DND-41 (cell line): ENCODE measurements at regions not wholly inside any gene's neighbourhood (a gene's known extent, or its start where the extent isn't known, plus 50 kb on each side); places are given as distances from the start of the nearest gene placed in this dataset.

ENCODE experiments used
- ATAC-seq: fragments of 200-7000 bp; cut with Tn5 transposase; 3 replicates; pipeline ENCODE4 v1.9.1; 2021; ENCODE audit warnings: low read depth; ENCODE audit not compliant: insufficient read depth
- DNase-seq: peaks from one replicate; pipeline ENCODE4 v3.0.0-alpha.2; 2020
- H2AFZ ChIP-seq: 2 replicates; pipeline ENCODE4 v1.6.0; 2012; ENCODE audit warnings: low read depth, low read length
- H3K27ac ChIP-seq: 2 replicates; pipeline ENCODE4 v1.5.1; 2012; ENCODE audit warnings: low read length, inconsistent platforms
- H3K27me3 ChIP-seq: fragments of 200-600 bp; sonication (generic); 2 replicates; pipeline ENCODE4 v1.6.0; 2012; ENCODE audit warnings: low read length, mild to moderate bottlenecking, inconsistent platforms; ENCODE audit not compliant: insufficient read depth, poor library complexity
- H3K36me3 ChIP-seq: 2 replicates; pipeline ENCODE4 v1.5.1; 2012; ENCODE audit warnings: low read length, inconsistent platforms; ENCODE audit not compliant: insufficient read depth
- H3K4me1 ChIP-seq: 2 replicates; pipeline ENCODE4 v1.5.1; 2012; ENCODE audit warnings: mild to moderate bottlenecking, low read length; ENCODE audit not compliant: insufficient read depth
- H3K4me2 ChIP-seq: 2 replicates; pipeline ENCODE4 v1.6.0; 2012; ENCODE audit warnings: mild to moderate bottlenecking, moderate library complexity, low read length, inconsistent platforms; ENCODE audit not compliant: insufficient read depth
- H3K4me3 ChIP-seq, 2 experiments: fragments of 200-600 bp in 1 of 2; shearing (Covaris generic) in 1 of 2; 2 replicates each; pipeline ENCODE4 v1.5.1; 2012 to 2016; ENCODE audit warnings: inconsistent platforms in 2 of 2, low read length in 2 of 2, mild to moderate bottlenecking in 2 of 2, low read depth in 1 of 2, moderate library complexity in 1 of 2
- H3K79me2 ChIP-seq: 2 replicates; pipeline ENCODE4 v1.6.0; 2012; ENCODE audit warnings: low read length, inconsistent platforms; ENCODE audit not compliant: insufficient read depth
- H3K9ac ChIP-seq: 2 replicates; pipeline ENCODE4 v1.6.0; 2012; ENCODE audit warnings: low read depth, mild to moderate bottlenecking, inconsistent platforms, low read length, moderate library complexity
- H3K9me3 ChIP-seq: 2 replicates; pipeline ENCODE4 v1.5.1; 2012; ENCODE audit warnings: low read length, moderate library complexity, mild to moderate bottlenecking, inconsistent platforms; ENCODE audit not compliant: insufficient read depth, severe bottlenecking
- H4K20me1 ChIP-seq: 2 replicates; pipeline ENCODE4 v1.6.0; 2012; ENCODE audit warnings: low read length; ENCODE audit not compliant: insufficient read depth
- EZH2 ChIP-seq: IDR thresholded peaks from 3 replicates; pipeline ENCODE4 v1.6.1; 2012; ENCODE audit warnings: borderline replicate concordance, low read depth, mild to moderate bottlenecking, moderate library complexity, low read length, inconsistent platforms; ENCODE audit not compliant: severe bottlenecking
- TF ChIP-seq, protein P1 (sequence below): IDR thresholded peaks from 2 replicates; pipeline ENCODE4 v1.5.1; 2012; ENCODE audit warnings: borderline replicate concordance, low read length, moderate library complexity, mild to moderate bottlenecking; ENCODE audit not compliant: poor library complexity, severe bottlenecking; ENCODE audit errors: extremely low read depth

DNA sequence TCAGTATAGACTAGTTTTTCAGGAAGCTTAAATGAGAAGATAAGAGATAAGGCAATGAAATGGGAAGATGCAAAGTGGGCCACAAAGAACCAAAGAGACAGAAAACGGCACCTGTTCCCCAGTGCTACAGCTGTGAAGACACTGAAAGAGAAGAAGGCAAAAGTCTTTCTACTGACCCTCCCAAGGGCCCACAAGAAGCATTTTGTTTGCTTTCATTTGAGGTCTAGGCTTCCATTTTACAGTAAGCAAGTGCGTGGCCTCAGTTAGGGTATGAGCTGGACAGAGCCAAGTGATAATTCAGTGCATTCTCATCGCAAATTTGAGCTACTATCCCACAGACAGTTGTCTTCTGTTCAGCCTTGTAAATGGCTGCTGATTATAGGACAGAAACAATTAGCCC lies 53.4 kb upstream of the STK17B start:
- no peaks in the 10 kb centered on the region for H3K36me3 ChIP-seq
- H3K9ac ChIP-seq: no peak overlapping the region
- no peaks in the 10 kb centered on the region for H3K27me3 ChIP-seq
- DNase-seq: no peak
- H3K9me3 ChIP-seq: peaks cover 4% of the 10 kb centered on the region
- H3K4me2 ChIP-seq: no peak overlapping the region
- no peak for TF ChIP-seq EZH2
- TF ChIP-seq, protein P1, sequence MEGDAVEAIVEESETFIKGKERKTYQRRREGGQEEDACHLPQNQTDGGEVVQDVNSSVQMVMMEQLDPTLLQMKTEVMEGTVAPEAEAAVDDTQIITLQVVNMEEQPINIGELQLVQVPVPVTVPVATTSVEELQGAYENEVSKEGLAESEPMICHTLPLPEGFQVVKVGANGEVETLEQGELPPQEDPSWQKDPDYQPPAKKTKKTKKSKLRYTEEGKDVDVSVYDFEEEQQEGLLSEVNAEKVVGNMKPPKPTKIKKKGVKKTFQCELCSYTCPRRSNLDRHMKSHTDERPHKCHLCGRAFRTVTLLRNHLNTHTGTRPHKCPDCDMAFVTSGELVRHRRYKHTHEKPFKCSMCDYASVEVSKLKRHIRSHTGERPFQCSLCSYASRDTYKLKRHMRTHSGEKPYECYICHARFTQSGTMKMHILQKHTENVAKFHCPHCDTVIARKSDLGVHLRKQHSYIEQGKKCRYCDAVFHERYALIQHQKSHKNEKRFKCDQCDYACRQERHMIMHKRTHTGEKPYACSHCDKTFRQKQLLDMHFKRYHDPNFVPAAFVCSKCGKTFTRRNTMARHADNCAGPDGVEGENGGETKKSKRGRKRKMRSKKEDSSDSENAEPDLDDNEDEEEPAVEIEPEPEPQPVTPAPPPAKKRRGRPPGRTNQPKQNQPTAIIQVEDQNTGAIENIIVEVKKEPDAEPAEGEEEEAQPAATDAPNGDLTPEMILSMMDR: no peak
- peak overlapping the region; percentile 6 for H3K27ac ChIP-seq
- ATAC-seq: peak; percentile 46; the same call in 2 of the 3 replicates
- H4K20me1 ChIP-seq: no peaks in the 10 kb centered on the region
- H3K4me1 ChIP-seq: peaks cover 28% of the 10 kb centered on the region
- no peak overlapping the region for H3K4me3 ChIP-seq
- no peaks in the 10 kb centered on the region for H3K79me2 ChIP-seq
- peak overlapping the region; percentile 4; the same call in 1 of the 2 replicates for H2AFZ ChIP-seq

GRCh38 chr2:196225213-196225612 lies 53.8 kb upstream of the STK17B start:
- peaks cover 28% of the 10 kb centered on the region for H3K4me1 ChIP-seq
- H3K9ac ChIP-seq: no peak overlapping the region
- H3K4me2 ChIP-seq: no peak overlapping the region
- TF ChIP-seq, protein P1: no peak
- no peak for TF ChIP-seq EZH2
- H3K27ac ChIP-seq: no peak overlapping the region
- no peaks in the 10 kb centered on the region for H3K27me3 ChIP-seq
- H3K9me3 ChIP-seq: peaks cover 4% of the 10 kb centered on the region
- no peaks in the 10 kb centered on the region for H4K20me1 ChIP-seq
- no peak overlapping the region for H2AFZ ChIP-seq
- no peaks in the 10 kb centered on the region for H3K79me2 ChIP-seq
- H3K36me3 ChIP-seq: no peaks in the 10 kb centered on the region
- DNase-seq: no peak
- ATAC-seq: no peak
- H3K4me3 ChIP-seq: no peak overlapping the region

DNA sequence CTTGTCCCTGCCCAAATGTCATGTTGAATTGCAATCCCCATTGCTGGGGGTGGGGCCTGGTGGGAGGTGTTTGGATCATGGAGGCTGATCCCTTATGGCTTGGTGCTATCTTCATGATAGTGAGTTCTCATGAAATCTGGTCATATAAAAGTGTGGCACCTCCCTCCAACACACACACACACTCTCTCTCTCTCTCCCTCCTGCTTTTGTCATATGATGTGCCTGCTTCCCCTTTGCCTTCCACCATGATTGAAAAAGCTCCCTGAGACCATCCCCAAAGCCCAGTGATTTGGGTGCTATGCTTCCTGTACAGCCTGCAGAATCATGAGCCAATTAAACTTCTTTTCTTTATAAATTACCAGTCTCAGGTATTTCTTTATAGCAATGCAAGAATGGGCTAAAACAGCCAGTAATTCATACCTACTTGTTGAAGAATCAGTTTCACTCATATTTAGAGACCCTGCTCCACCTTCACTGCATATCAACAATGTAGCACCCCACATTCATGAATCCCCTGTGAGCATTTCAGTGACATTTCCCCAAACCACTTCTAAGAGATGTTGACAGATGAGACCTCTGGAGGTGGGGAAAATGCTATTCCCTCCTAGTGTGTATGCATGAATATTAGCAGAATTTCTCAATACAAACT lies 54.8 kb upstream of the STK17B start:
- 0 out of 2 replicates have a peak overlapping the region, but pooled peaks have one; percentile 0 for H2AFZ ChIP-seq

More for the DNA sequence above, 54.8 kb upstream of the STK17B start:
- no peak overlapping the region for H3K9ac ChIP-seq
- no peak overlapping the region for H3K4me3 ChIP-seq
- DNase-seq (no peak), ATAC-seq (no peak)
- H3K9me3 ChIP-seq: peaks cover 4% of the 10 kb centered on the region
- 0 out of 2 replicates have a peak overlapping the region, but pooled peaks have one; percentile 8 for H3K27ac ChIP-seq
- H3K36me3 ChIP-seq: no peaks in the 10 kb centered on the region
- H4K20me1 ChIP-seq: no peaks in the 10 kb centered on the region
- peaks cover 28% of the 10 kb centered on the region for H3K4me1 ChIP-seq
- no peak for TF ChIP-seq EZH2
- TF ChIP-seq, protein P1: no peak
- no peaks in the 10 kb centered on the region for H3K79me2 ChIP-seq
- H3K4me2 ChIP-seq: no peak overlapping the region
- H3K27me3 ChIP-seq: no peaks in the 10 kb centered on the region
